ENCODE measurements at regions not wholly inside any gene's neighbourhood (a gene's known extent, or its start where the extent isn't known, plus 50 kb on each side); places are given as distances from the start of the nearest gene placed in this dataset.

- TF ChIP-seq CTCF (IDR thresholded peaks at IDR 0.05; ENCODE audit: poor library complexity) (no peak), EZH2phosphoT487 (IDR thresholded peaks at IDR 0.05; ENCODE audit: low read depth, severe bottlenecking, unreplicated experiment) (no peak)
Observed at GRCh38 chr12:13537623-13538022, 341.1 kb downstream of the EMP1 start.
